ENCODE measurements at regions not wholly inside any gene's neighbourhood (a gene's known extent, or its start where the extent isn't known, plus 50 kb on each side); places are given as distances from the start of the nearest gene placed in this dataset.

DNA sequence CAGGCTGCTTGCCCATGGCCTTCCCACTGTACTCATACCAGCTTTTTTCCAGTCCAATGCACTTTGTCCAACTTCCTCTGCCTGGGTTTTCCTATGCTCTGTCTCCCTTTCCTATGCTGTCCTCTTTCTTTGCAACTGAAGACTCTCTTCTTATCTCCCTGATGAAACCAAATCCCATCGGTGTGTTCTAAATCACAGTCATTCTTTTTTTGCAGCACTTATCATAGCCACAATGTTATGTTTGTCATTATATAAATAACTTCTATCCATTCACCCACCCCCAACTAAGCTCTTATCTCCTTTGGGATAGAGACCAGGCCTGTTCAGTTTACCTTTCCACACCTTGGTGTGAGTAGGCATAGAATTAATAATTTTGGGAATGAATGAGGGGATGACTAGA, 121.0 kb downstream of the GPX5 start:
- peaks cover 30% of the 10 kb centered on the region for H3F3A ChIP-seq (ENCODE audit: insufficient read depth)
- TF ChIP-seq EZH2 (IDR thresholded peaks at IDR 0.05; ENCODE audit: insufficient read depth, poor library complexity, severe bottlenecking) (no peak), EZH2phosphoT487 (IDR thresholded peaks at IDR 0.05; ENCODE audit: insufficient read depth, low read depth) (no peak)
- H3K27me3 ChIP-seq (replicated peaks; ENCODE audit: insufficient read depth): no peaks in the 10 kb centered on the region
- H3K9me3 ChIP-seq (ENCODE audit: low read depth): no peaks in the 10 kb centered on the region
- H4K20me1 ChIP-seq (ENCODE audit: insufficient read depth): no peaks in the 10 kb centered on the region
- no peak overlapping the region for H3K27ac ChIP-seq
- H3K4me3 ChIP-seq: no peak overlapping the region
- H2AFZ ChIP-seq: no peak overlapping the region
- no peaks in the 10 kb centered on the region for H3K79me2 ChIP-seq (ENCODE audit: insufficient read depth)
- H3K4me1 ChIP-seq (ENCODE audit: insufficient read depth): peaks cover 7% of the 10 kb centered on the region
- H3K9ac ChIP-seq: no peak overlapping the region
- in situ Hi-C loops (cut with MboI): no loop called here
- no peaks in the 10 kb centered on the region for H3K36me3 ChIP-seq (ENCODE audit: low read depth)
- 3 to 6% methylated on average over 1 of the region's 1 CpG for WGBS, 2 experiments (ENCODE audit: low coverage in 1 of 2, low lambda C conversion rate in 2 of 2, missing lambda C conversion rate in 2 of 2)
- H3K4me2 ChIP-seq (ENCODE audit: unreplicated experiment): no peak overlapping the region
- H3K9me2 ChIP-seq (ENCODE audit: insufficient read depth): no peaks in the 10 kb centered on the region
- DNase-seq: no peak

DNA sequence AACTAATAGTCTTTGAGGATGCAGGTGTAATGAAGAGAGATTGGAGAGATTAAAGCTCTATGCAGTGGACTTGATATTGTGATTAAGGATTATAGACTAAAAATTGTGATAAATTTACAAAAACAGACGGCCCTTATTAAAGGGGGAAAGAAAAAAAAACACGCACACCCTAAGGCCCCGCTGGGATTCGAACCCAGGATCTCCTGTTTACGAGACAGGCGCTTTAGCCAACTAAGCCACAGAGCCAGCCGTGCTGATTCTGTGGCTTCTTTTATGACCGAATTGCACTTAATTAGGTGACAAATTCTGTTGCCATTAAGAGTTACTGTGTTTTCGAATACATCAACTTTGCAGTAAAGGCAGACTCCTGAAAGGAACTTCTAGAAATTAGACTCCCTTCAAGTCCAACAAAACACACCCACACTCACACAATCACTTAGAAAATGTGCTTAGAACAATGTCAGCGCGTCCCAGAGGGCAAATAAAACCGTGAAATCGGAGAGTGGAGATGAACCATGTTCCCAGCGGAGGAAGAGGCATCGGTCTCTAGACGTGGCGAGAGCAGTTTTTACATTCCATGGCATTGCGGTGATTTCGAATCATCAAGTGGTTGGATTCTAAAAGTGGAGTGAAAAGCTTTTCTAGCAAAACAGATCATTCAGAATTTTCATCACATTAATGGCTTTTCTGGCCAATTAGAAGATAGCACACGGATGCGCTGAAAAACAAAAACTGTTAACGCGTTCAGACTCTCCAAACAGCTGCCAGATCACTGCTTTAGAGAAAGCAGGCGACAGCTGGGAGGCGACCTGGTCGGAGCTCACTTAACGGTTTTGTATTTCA, 122.6 kb downstream of the GPX5 start:
- peak overlapping the region; percentile 68 for H3K9ac ChIP-seq
- DNase-seq: peak; percentile 77
- H3K9me3 ChIP-seq (ENCODE audit: low read depth): no peaks in the 10 kb centered on the region
- H4K20me1 ChIP-seq (ENCODE audit: insufficient read depth): no peaks in the 10 kb centered on the region
- peaks cover 7% of the 10 kb centered on the region for H3K4me1 ChIP-seq (ENCODE audit: insufficient read depth)
- WGBS, 2 experiments (ENCODE audit: low coverage in 1 of 2, low lambda C conversion rate in 2 of 2, missing lambda C conversion rate in 2 of 2): 1% methylated on average over 27 of the region's 27 CpGs
- H3K27ac ChIP-seq: peak overlapping the region; percentile 41
- no peaks in the 10 kb centered on the region for H3K27me3 ChIP-seq (replicated peaks; ENCODE audit: insufficient read depth)
- H3K4me3 ChIP-seq: peak overlapping the region; percentile 84
- H3K79me2 ChIP-seq (ENCODE audit: insufficient read depth): no peaks in the 10 kb centered on the region
- no peaks in the 10 kb centered on the region for H3K36me3 ChIP-seq (ENCODE audit: low read depth)
- in situ Hi-C loops (cut with MboI): no loop called here
- H3K9me2 ChIP-seq (ENCODE audit: insufficient read depth): no peaks in the 10 kb centered on the region
- TF ChIP-seq EZH2phosphoT487 (IDR thresholded peaks at IDR 0.05; ENCODE audit: insufficient read depth, low read depth): no peak
- TF ChIP-seq EZH2 (IDR thresholded peaks at IDR 0.05; ENCODE audit: insufficient read depth, poor library complexity, severe bottlenecking): no peak
- peaks cover 24% of the 10 kb centered on the region for H3F3A ChIP-seq (ENCODE audit: insufficient read depth)
- peak overlapping the region; percentile 92 for H3K4me2 ChIP-seq (ENCODE audit: unreplicated experiment)
- H2AFZ ChIP-seq: peak overlapping the region; percentile 97

DNA sequence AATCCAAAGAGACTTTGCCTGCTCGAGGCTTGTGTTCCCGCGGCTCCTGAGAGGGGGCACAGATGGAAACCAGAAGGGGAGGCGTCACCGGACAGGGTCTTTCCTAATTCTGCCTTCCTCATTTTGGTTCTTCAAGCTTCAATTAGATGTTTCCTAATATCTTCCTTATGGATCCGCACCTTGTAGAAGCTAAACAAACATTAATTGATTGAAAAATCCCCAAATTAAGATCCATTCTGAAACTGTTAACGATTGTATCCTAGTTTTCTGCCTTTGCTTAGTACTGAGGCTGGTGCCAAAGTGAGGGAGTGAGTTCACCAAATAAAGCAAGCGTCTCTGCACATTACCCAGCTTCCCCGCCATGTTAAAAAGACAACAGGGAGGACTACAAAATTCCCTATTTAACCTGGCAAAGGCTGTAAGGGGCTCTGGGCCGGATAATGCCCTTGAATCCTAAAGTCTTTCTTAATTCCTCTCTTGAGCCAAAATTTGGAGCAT, 123.2 kb downstream of the GPX5 start:
- in situ Hi-C loops (cut with MboI): no loop called here
- Histone ChIP-seq H3K9ac (peak overlapping the region; percentile 68), H3K4me1 (ENCODE audit: insufficient read depth) (peaks cover 7% of the 10 kb centered on the region), H3K79me2 (ENCODE audit: insufficient read depth) (no peaks in the 10 kb centered on the region), H3K27me3 (replicated peaks; ENCODE audit: insufficient read depth) (no peaks in the 10 kb centered on the region), H3F3A (ENCODE audit: insufficient read depth) (peaks cover 24% of the 10 kb centered on the region), H4K20me1 (ENCODE audit: insufficient read depth) (no peaks in the 10 kb centered on the region), H3K27ac (peak overlapping the region; percentile 41), H3K9me2 (ENCODE audit: insufficient read depth) (no peaks in the 10 kb centered on the region), H3K36me3 (ENCODE audit: low read depth) (no peaks in the 10 kb centered on the region), H3K4me2 (ENCODE audit: unreplicated experiment) (peak overlapping the region; percentile 92), H3K4me3 (peak overlapping the region; percentile 84), H3K9me3 (ENCODE audit: low read depth) (no peaks in the 10 kb centered on the region), H2AFZ (peak overlapping the region; percentile 97)
- TF ChIP-seq EZH2 (IDR thresholded peaks at IDR 0.05; ENCODE audit: insufficient read depth, poor library complexity, severe bottlenecking): no peak
- DNase-seq: peak; percentile 58
- 1% methylated on average over 10 of the region's 10 CpGs for WGBS, 2 experiments (ENCODE audit: low coverage in 1 of 2, low lambda C conversion rate in 2 of 2, missing lambda C conversion rate in 2 of 2)

DNA sequence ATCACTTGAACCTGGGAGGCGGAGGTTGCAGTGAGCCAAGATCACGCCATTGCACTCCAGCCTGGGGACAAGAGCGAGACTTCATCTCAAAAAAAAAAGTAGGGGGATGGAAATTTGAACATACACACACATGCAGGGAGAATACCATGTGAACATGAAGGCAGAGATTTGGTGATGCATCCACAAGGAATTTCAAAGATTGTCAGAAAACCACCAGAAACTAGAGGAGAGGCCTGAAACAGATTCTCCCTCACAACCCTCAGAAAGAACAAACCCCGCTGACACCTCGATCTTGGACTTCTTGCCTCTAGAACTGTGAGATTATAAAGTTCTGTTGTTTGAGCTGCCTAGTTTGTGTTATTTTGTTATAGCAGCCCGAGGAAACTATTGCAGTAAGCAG, 125.5 kb downstream of the GPX5 start:
- H2AFZ ChIP-seq: no peak overlapping the region
- H3K36me3 ChIP-seq (ENCODE audit: low read depth): no peaks in the 10 kb centered on the region
- no peak overlapping the region for H3K9ac ChIP-seq
- no peak overlapping the region for H3K4me3 ChIP-seq
- no peaks in the 10 kb centered on the region for H3K79me2 ChIP-seq (ENCODE audit: insufficient read depth)
- in situ Hi-C loops (cut with MboI): no loop called here
- H3K27ac ChIP-seq: no peak overlapping the region
- H3K4me2 ChIP-seq (ENCODE audit: unreplicated experiment): no peak overlapping the region
- H3K9me2 ChIP-seq (ENCODE audit: insufficient read depth): no peaks in the 10 kb centered on the region
- H4K20me1 ChIP-seq (ENCODE audit: insufficient read depth): no peaks in the 10 kb centered on the region
- peaks cover 7% of the 10 kb centered on the region for H3K4me1 ChIP-seq (ENCODE audit: insufficient read depth)
- peaks cover 8% of the 10 kb centered on the region; the same call in 1 of the 2 replicates for H3K27me3 ChIP-seq (replicated peaks; ENCODE audit: insufficient read depth)
- 60 to 61% methylated on average over 6 of the region's 6 CpGs for WGBS, 2 experiments (ENCODE audit: low coverage in 1 of 2, low lambda C conversion rate in 2 of 2, missing lambda C conversion rate in 2 of 2)
- no peaks in the 10 kb centered on the region for H3K9me3 ChIP-seq (ENCODE audit: low read depth)
- TF ChIP-seq EZH2phosphoT487 (IDR thresholded peaks at IDR 0.05; ENCODE audit: insufficient read depth, low read depth) (no peak), EZH2 (IDR thresholded peaks at IDR 0.05; ENCODE audit: insufficient read depth, poor library complexity, severe bottlenecking) (no peak)
- no peak for DNase-seq
- H3F3A ChIP-seq (ENCODE audit: insufficient read depth): peaks cover 17% of the 10 kb centered on the region

All from GM23248 (cell line).